K562 (cell line): ENCODE measurements at regions not wholly inside any gene's neighbourhood (a gene's known extent, or its start where the extent isn't known, plus 50 kb on each side); places are given as distances from the start of the nearest gene placed in this dataset.

Experiments
- CBX8 ChIP-seq: fragments of 200-600 bp; sonication (generic); IDR thresholded peaks from 2 replicates; pipeline ENCODE4 v1.6.1; 2012; ENCODE audit warnings: borderline replicate concordance, mixed run types, low read depth, mild to moderate bottlenecking, moderate library complexity, mixed read lengths, low read length, control low read depth, inconsistent platforms; ENCODE audit not compliant: poor library complexity, severe bottlenecking; ENCODE audit errors: extremely low read depth
- CC2D1A ChIP-seq: fragments of 450-650 bp; IDR thresholded peaks from 2 replicates; pipeline ENCODE4 v1.6.1; 2017; ENCODE audit warnings: mild to moderate bottlenecking
- EZH2 ChIP-seq: IDR thresholded peaks from 2 replicates; pipeline ENCODE4 v1.6.1; 2012; ENCODE audit warnings: low read depth, mild to moderate bottlenecking, inconsistent platforms, low read length, borderline replicate concordance
- RCOR1 ChIP-seq, 2 experiments: IDR thresholded peaks; 2 replicates each; pipeline ENCODE4 v1.6.1; 2012; ENCODE audit warnings: low read depth in 2 of 2, low read length in 2 of 2, borderline replicate concordance in 1 of 2, improper control_type of control experiment in 1 of 2
- RFX5 ChIP-seq: IDR thresholded peaks from 2 replicates; pipeline ENCODE4 v1.6.1; 2011; ENCODE audit warnings: low read depth, mild to moderate bottlenecking, improper control_type of control experiment, low read length
- TAL1 ChIP-seq: fragments of 450-650 bp; IDR thresholded peaks from 2 replicates; pipeline ENCODE4 v1.6.1; 2016; ENCODE audit warnings: mild to moderate bottlenecking
- ZNF431 ChIP-seq: sonication (generic); formaldehyde crosslinking; IDR thresholded peaks from 2 replicates; pipeline ENCODE4 v1.8.0; 2022; ENCODE audit warnings: mild to moderate bottlenecking, missing genetic modification reagents
- TF ChIP-seq, protein P1 (sequence below): fragments of 450-650 bp; IDR thresholded peaks from 2 replicates; pipeline ENCODE4 v1.6.1; 2016; ENCODE audit warnings: low read depth

DNA sequence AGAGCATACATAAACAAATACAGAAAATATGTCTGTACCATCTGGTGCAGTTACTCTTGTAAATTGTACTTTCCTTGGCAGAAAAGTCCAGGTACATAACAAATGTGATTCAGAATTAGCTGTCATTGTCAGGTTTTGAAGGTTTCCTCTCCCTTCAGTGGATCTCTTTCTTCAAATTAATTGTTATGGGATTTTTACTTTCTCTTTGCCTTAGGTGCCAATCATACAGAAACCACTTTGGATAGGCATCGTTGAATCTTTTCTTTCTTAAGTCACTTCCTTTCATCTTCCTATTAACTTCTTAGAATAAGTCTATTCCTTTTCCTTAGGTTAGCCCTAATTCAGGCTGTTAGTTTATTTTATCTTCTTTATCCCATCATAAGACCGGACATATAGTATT is 1992.1 kb upstream of the IGFBP7 start:
- TF ChIP-seq TAL1 (no peak), CBX8 (no peak), CC2D1A (no peak), RFX5 (no peak), EZH2 (no peak), RCOR1 (IDR thresholded peaks at IDR 0.05; ENCODE audit: borderline replicate concordance in 1 of 2, low read depth in 2 of 2, low read length in 2 of 2) (no peak), ZNF431 (CRISPR knock-in tag) (no peak)
- TF ChIP-seq, protein P1, sequence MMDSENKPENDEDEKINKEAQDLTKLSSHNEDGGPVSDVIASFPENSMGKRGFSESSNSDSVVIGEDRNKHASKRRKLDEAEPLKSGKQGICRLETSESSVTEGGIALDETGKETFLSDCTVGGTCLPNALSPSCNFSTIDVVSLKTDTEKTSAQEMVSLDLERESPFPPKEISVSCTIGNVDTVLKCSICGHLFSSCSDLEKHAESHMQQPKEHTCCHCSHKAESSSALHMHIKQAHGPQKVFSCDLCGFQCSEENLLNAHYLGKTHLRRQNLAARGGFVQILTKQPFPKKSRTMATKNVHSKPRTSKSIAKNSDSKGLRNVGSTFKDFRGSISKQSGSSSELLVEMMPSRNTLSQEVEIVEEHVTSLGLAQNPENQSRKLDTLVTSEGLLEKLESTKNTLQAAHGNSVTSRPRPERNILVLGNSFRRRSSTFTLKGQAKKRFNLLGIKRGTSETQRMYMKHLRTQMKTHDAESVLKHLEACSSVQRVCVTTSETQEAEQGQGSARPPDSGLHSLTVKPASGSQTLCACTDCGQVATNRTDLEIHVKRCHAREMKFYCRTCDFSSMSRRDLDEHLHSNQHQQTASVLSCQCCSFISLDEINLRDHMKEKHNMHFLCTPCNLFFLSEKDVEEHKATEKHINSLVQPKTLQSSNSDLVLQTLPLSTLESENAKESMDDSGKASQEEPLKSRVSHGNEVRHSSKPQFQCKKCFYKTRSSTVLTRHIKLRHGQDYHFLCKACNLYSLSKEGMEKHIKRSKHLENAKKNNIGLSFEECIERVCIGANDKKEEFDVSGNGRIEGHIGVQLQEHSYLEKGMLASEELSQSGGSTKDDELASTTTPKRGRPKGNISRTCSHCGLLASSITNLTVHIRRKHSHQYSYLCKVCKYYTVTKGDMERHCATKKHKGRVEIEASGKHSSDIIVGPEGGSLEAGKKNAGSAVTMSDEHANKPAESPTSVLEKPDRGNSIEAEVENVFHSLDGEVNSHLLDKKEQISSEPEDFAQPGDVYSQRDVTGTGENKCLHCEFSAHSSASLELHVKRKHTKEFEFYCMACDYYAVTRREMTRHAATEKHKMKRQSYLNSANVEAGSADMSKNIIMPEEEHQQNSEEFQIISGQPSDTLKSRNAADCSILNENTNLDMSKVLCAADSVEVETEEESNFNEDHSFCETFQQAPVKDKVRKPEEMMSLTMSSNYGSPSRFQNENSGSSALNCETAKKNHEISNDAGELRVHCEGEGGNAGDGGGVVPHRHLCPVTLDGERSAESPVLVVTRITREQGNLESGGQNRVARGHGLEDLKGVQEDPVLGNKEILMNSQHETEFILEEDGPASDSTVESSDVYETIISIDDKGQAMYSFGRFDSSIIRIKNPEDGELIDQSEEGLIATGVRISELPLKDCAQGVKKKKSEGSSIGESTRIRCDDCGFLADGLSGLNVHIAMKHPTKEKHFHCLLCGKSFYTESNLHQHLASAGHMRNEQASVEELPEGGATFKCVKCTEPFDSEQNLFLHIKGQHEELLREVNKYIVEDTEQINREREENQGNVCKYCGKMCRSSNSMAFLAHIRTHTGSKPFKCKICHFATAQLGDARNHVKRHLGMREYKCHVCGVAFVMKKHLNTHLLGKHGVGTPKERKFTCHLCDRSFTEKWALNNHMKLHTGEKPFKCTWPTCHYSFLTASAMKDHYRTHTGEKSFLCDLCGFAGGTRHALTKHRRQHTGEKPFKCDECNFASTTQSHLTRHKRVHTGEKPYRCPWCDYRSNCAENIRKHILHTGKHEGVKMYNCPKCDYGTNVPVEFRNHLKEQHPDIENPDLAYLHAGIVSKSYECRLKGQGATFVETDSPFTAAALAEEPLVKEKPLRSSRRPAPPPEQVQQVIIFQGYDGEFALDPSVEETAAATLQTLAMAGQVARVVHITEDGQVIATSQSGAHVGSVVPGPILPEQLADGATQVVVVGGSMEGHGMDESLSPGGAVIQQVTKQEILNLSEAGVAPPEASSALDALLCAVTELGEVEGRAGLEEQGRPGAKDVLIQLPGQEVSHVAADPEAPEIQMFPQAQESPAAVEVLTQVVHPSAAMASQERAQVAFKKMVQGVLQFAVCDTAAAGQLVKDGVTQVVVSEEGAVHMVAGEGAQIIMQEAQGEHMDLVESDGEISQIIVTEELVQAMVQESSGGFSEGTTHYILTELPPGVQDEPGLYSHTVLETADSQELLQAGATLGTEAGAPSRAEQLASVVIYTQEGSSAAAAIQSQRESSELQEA = no peak
